ENCODE measurements at regions not wholly inside any gene's neighbourhood (a gene's known extent, or its start where the extent isn't known, plus 50 kb on each side); places are given as distances from the start of the nearest gene placed in this dataset.

DNA sequence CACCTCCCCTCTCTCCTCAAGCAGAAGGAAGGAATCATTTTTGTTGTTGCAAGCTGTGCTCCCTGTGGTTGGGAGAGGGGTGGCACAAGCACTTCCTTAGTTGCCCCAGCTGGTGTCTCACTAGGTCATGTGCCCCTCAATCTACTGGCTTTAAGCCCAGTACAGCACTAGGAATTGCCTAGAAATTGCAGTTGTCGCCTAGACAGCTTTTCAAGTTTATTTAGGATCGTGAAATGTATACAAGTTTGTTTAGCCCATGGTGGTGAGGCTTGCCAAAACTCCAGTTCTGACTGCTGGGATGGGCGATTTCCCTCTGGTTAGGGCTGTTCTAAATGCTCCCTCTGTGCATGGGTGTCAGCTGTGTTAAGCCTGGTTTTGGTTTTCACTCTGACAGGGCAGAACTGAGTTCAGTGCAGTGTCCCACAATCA, 126.8 kb upstream of the ZNF644 start:
- no peaks in the 10 kb centered on the region for H3K36me3 Mint-ChIP-seq

DNA sequence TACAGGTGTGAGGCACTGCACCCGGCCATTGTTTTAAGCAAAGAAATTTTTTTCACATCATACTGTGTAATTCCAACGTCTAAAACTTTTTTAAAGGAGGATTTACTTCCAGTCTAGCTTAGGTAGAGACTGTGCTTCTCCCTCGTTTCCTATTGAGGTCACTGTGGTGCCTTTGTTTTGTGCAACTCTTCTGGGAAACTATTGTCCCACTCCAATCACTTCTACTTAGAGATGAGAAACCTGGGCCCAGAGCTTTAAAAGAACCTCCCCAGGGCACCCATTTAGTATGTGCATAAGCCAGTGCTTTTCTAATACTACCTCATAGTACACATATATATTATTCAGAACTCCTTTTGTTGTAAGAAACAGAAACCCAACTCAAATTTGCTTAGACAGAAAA, 120.0 kb upstream of the ZNF644 start:
- no peaks in the 10 kb centered on the region for H3K36me3 Mint-ChIP-seq
- TF ChIP-seq, protein P1, sequence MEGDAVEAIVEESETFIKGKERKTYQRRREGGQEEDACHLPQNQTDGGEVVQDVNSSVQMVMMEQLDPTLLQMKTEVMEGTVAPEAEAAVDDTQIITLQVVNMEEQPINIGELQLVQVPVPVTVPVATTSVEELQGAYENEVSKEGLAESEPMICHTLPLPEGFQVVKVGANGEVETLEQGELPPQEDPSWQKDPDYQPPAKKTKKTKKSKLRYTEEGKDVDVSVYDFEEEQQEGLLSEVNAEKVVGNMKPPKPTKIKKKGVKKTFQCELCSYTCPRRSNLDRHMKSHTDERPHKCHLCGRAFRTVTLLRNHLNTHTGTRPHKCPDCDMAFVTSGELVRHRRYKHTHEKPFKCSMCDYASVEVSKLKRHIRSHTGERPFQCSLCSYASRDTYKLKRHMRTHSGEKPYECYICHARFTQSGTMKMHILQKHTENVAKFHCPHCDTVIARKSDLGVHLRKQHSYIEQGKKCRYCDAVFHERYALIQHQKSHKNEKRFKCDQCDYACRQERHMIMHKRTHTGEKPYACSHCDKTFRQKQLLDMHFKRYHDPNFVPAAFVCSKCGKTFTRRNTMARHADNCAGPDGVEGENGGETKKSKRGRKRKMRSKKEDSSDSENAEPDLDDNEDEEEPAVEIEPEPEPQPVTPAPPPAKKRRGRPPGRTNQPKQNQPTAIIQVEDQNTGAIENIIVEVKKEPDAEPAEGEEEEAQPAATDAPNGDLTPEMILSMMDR (IDR thresholded peaks at IDR 0.05; ENCODE audit: unreplicated experiment), result no peak
- no peak overlapping the region for H3K27ac Mint-ChIP-seq

More for the DNA sequence above, 126.8 kb upstream of the ZNF644 start:
- Mint-ChIP-seq H3K27ac (no peak overlapping the region), H3K27me3 (ENCODE audit: low read depth) (no peaks in the 10 kb centered on the region), H3K9me3 (no peaks in the 10 kb centered on the region), H3K4me1 (no peaks in the 10 kb centered on the region), H3K4me3 (no peak overlapping the region)
- TF ChIP-seq, protein P1 (IDR thresholded peaks at IDR 0.05; ENCODE audit: unreplicated experiment), result no peak
- no peak for DNase-seq (ENCODE audit: low spot score in 2 of 2, unreplicated experiment in 2 of 2)

DNA sequence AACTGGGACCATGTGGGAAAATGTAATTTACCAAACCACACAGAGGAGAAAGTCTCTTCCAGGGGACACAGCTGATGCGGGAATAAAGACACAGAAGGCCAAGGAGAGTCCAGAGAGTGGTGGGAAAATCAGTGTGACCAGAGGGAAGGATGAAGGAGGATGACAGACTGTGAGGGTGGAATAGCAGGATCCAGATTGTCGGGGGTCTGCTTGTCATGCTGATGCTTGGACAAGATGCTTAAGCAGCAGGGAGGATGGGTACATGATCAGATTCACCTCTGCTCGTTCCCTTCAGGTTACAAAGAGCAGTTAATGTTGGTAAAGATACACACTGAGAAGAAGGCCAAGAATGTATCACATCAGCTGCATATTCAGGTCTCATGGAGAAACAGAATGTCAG, 117.1 kb upstream of the ZNF644 start:
- Mint-ChIP-seq H3K36me3 (no peaks in the 10 kb centered on the region), H3K4me1 (no peaks in the 10 kb centered on the region), H3K9me3 (peaks cover 4% of the 10 kb centered on the region), H3K27ac (no peak overlapping the region), H3K27me3 (ENCODE audit: low read depth) (no peaks in the 10 kb centered on the region), H3K4me3 (no peak overlapping the region)
- TF ChIP-seq, protein P1 (IDR thresholded peaks at IDR 0.05; ENCODE audit: unreplicated experiment), result no peak
- no peak for DNase-seq (ENCODE audit: low spot score in 2 of 2, unreplicated experiment in 2 of 2)

More for the DNA sequence above, 120.0 kb upstream of the ZNF644 start:
- Mint-ChIP-seq H3K4me3 (no peak overlapping the region), H3K9me3 (no peaks in the 10 kb centered on the region), H3K27me3 (ENCODE audit: low read depth) (no peaks in the 10 kb centered on the region), H3K4me1 (no peaks in the 10 kb centered on the region)
- no peak for DNase-seq (ENCODE audit: low spot score in 2 of 2, unreplicated experiment in 2 of 2)

DNA sequence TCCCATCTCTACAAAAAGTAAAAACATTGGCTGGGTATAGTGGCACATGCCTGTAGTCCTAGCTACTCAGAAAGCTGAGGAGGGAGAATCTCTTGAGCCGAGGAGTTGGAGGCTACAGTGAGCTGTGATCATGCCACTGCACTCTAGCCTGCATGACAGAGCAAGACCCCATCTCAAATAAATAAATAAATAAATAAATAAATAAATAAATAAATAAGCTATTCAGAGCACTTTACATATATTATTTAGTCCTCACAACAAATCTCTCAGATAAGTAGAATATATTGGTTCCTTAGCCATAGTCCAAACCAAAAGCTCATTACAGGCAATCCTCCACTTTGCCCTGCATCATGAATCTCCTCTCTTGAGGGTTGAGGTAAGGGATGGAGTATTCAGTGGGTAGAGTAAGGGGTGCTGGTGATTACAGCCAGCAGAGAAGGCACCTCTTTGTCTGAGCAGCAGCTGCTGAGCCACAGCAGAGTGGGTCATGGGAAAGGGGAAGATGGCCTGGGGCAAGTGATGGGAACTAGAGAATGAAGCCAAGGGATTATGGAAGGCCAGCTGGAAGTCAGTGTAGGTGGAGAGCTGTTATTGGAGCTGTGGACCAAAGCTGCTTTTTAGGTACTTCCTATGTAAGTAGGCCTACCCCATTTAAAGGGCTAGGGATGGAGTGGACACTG, 115.5 kb upstream of the ZNF644 start:
- TF ChIP-seq, protein P1 (IDR thresholded peaks at IDR 0.05; ENCODE audit: unreplicated experiment), result no peak
- Mint-ChIP-seq H3K36me3 (no peaks in the 10 kb centered on the region), H3K4me1 (no peaks in the 10 kb centered on the region), H3K9me3 (peaks cover 4% of the 10 kb centered on the region), H3K27me3 (ENCODE audit: low read depth) (no peaks in the 10 kb centered on the region), H3K4me3 (no peak overlapping the region), H3K27ac (no peak overlapping the region)
- no peak for DNase-seq (ENCODE audit: low spot score in 2 of 2, unreplicated experiment in 2 of 2)

DNA sequence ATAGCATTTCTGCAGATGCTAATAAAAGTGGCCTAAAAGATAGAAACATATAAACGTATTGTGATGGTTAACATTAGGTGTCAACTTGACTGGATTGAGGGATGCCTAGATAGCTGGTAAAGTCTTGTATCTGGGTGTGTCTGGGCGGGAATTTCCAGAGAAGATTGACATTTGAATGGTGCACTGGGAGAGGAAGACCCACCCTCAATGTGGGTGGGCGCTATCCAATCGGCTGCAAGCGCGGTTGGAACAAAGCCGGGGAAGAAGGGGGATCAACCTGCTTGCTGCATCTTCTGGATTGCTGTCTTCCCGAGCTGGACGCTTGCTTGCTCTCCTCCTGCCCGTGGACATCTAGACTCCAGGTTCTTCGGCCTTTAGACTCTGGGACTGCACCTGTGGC, 114.0 kb upstream of the ZNF644 start:
- H3K4me3 Mint-ChIP-seq, result no peak overlapping the region
- no peaks in the 10 kb centered on the region for H3K4me1 Mint-ChIP-seq
- TF ChIP-seq, protein P1 (IDR thresholded peaks at IDR 0.05; ENCODE audit: unreplicated experiment), result no peak
- peaks cover 2% of the 10 kb centered on the region for H3K27me3 Mint-ChIP-seq (ENCODE audit: low read depth)
- H3K27ac Mint-ChIP-seq, result no peak overlapping the region
- peaks cover 4% of the 10 kb centered on the region for H3K9me3 Mint-ChIP-seq
- no peak for DNase-seq (ENCODE audit: low spot score in 2 of 2, unreplicated experiment in 2 of 2)
- H3K36me3 Mint-ChIP-seq, result no peaks in the 10 kb centered on the region
